ENCODE measurements at regions not wholly inside any gene's neighbourhood (a gene's known extent, or its start where the extent isn't known, plus 50 kb on each side); places are given as distances from the start of the nearest gene placed in this dataset.

GRCh38 chr2:226380679-226381078 lies 418.9 kb downstream of the IRS1 start:
- TF ChIP-seq ZNF274 (IDR thresholded peaks at IDR 0.05; ENCODE audit: low read depth, low read length) (no peak), YY1 (IDR thresholded peaks at IDR 0.05; ENCODE audit: insufficient read depth, insufficient read length) (no peak), SUZ12 (IDR thresholded peaks at IDR 0.05; ENCODE audit: extremely low read depth, insufficient read depth, insufficient read length) (no peak)
